Duodenal mucosa (tissue), 2 donors: ENCODE measurements at regions not wholly inside any gene's neighbourhood (a gene's known extent, or its start where the extent isn't known, plus 50 kb on each side); places are given as distances from the start of the nearest gene placed in this dataset.
"Not testable (repeated sequence)": the region's sequence is repeated elsewhere in the genome, so short reads cannot be mapped to it uniquely, and the experiment has no call there.

ENCODE experiments used
- H3K27ac ChIP-seq: one replicate; pipeline ENCODE4 v1.7.0; 2013; ENCODE audit warnings: low read depth, low read length
- H3K27me3 ChIP-seq, 2 donors: one replicate each; pipeline ENCODE4 v1.7.0; 2013; ENCODE audit warnings: low read length in 2 of 2, control low read depth in 1 of 2; ENCODE audit not compliant: insufficient read depth in 2 of 2, control insufficient read depth in 1 of 2
- H3K36me3 ChIP-seq, 2 donors: one replicate each; pipeline ENCODE4 v1.7.0; 2013; ENCODE audit warnings: low read length in 2 of 2, control low read depth in 1 of 2; ENCODE audit not compliant: insufficient read depth in 2 of 2, control insufficient read depth in 1 of 2
- H3K4me1 ChIP-seq, 2 donors: one replicate each; pipeline ENCODE4 v1.7.0; 2013; ENCODE audit warnings: low read length in 2 of 2, control low read depth in 1 of 2; ENCODE audit not compliant: insufficient read depth in 2 of 2, control insufficient read depth in 1 of 2
- H3K4me3 ChIP-seq, 2 donors: one replicate each; pipeline ENCODE4 v1.7.0; 2013; ENCODE audit warnings: low read length in 2 of 2, low read depth in 1 of 2
- H3K9ac ChIP-seq, 2 donors: one replicate each; pipeline ENCODE4 v1.7.0; 2013; ENCODE audit warnings: low read length in 2 of 2, low read depth in 1 of 2
- H3K9me3 ChIP-seq, 2 donors: one replicate each; pipeline ENCODE4 v1.7.0; 2013; ENCODE audit warnings: low read length in 2 of 2, control low read depth in 1 of 2; ENCODE audit not compliant: control insufficient read depth in 1 of 2

GRCh38 chr7:106731187-106731586 is 70.2 kb upstream of the CCDC71L start:
- Histone ChIP-seq H3K36me3 (no peaks in the 10 kb centered on the region), H3K4me1 (peaks cover 0 to 6% of the 10 kb centered on the region in 2 donors), H3K27ac (no peak overlapping the region), H3K9ac (no peak overlapping the region), H3K9me3 (no peaks in the 10 kb centered on the region), H3K4me3 (no peak overlapping the region), H3K27me3 (no peaks in the 10 kb centered on the region)

- no peak overlapping the region for H3K27ac ChIP-seq
- H3K9me3 ChIP-seq, result no peaks in the 10 kb centered on the region
- H3K4me1 ChIP-seq, result peaks cover 0 to 6% of the 10 kb centered on the region in 2 donors
- no peak overlapping the region for H3K4me3 ChIP-seq
- no peaks in the 10 kb centered on the region for H3K27me3 ChIP-seq
- no peaks in the 10 kb centered on the region for H3K36me3 ChIP-seq
- no peak overlapping the region for H3K9ac ChIP-seq
These were observed 70.9 kb upstream of the CCDC71L start for GRCh38 chr7:106731646-106732444.

DNA sequence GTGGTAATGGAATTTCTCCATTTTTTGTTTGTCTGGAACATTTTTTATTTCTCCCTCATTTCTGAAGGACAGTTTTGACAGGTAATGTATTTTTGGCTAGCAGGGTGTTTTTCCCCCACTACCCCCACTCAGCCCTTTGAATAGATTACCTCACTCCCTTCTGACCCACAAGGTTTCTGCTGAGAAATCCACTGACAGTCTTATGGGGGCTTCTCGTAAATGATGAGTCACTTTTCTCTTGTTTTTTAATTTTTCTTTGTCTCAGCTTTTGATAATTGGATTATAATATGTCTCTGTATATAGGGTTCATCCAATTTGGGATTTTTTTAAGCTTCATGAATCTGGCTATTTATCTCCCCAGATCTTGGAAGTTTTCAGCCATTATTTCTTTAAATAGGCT is 74.7 kb upstream of the CCDC71L start:
- Histone ChIP-seq H3K9ac (no peak overlapping the region), H3K9me3 (no peaks in the 10 kb centered on the region), H3K36me3 (no peaks in the 10 kb centered on the region), H3K27ac (no peak overlapping the region), H3K27me3 (no peaks in the 10 kb centered on the region), H3K4me3 (no peak overlapping the region), H3K4me1 (peaks cover 0 to 6% of the 10 kb centered on the region in 2 donors)

- Histone ChIP-seq H3K27me3 (no peaks in the 10 kb centered on the region), H3K36me3 (no peaks in the 10 kb centered on the region), H3K27ac (no peak overlapping the region), H3K9me3 (no peaks in the 10 kb centered on the region), H3K4me1 (peaks cover 0 to 3% of the 10 kb centered on the region in 2 donors), H3K4me3 (no peak overlapping the region), H3K9ac (no peak overlapping the region)
These were observed 75.2 kb upstream of the CCDC71L start for GRCh38 chr7:106736123-106736507.

DNA sequence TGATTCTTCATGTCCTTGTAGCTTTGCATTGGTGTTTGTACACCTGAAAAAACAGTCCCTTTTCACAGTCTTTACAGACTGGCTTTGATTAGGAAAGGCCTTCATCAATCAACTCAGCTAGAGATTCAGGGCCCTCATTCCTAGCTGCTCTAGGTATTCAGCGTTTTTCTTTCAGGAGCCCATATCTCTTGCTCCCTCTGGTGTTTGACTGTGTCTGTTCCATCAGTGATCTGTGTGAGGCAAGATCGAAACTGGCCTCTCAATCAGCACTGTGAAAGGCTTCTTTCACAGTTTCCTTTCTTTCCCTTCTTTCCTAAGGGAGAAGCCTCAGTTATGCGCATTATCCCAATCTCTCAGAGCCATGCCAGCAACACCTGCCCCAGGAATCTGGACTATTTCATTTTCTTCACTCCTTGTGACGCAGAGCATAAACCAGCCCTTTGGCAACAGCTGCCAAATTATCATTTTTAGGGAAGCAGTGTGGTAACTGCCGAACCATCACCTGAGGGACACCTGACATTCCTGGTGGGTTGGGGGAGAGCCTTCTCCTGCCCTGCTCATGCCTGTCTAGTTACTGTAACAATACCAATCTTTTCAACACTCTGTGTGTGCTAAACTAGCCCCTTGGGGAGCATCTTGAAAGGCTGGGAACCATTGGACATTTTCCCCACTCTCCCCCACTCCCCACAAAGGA is 75.7 kb upstream of the CCDC71L start:
- no peak overlapping the region for H3K9ac ChIP-seq
- peak overlapping the region in 1 of 2 donors; percentile 14 for H3K4me3 ChIP-seq
- no peaks in the 10 kb centered on the region for H3K27me3 ChIP-seq
- no peaks in the 10 kb centered on the region for H3K36me3 ChIP-seq
- no peaks in the 10 kb centered on the region for H3K9me3 ChIP-seq
- no peak overlapping the region for H3K27ac ChIP-seq
- no peaks in the 10 kb centered on the region for H3K4me1 ChIP-seq

GRCh38 chr7:106737202-106737562 is 76.2 kb upstream of the CCDC71L start:
- H3K9me3 ChIP-seq, result no peaks in the 10 kb centered on the region
- H3K27me3 ChIP-seq, result no peaks in the 10 kb centered on the region
- no peak overlapping the region for H3K4me3 ChIP-seq
- no peak overlapping the region for H3K27ac ChIP-seq
- no peaks in the 10 kb centered on the region for H3K36me3 ChIP-seq
- no peak overlapping the region for H3K9ac ChIP-seq
- no peaks in the 10 kb centered on the region for H3K4me1 ChIP-seq

DNA sequence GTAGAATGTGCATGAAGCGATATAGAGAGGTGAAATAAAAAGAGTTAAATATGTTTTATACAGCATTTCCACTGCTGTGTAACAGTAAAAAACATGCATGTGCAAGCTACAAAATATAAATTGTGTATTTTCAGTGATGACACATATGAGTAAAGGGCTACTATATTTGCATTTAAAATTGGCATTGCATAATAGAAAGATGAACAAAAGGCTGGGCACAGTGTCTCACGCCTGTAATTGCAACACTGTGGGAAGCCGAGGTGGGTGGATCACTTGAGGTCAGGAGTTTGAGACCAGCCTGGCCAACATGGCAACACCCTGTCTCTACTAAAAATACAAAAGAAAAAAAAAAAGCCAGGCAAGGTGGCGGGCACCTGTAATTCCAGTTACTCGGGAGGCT is 79.8 kb upstream of the CCDC71L start:
- Histone ChIP-seq H3K9me3 (no peaks in the 10 kb centered on the region), H3K4me1 (no peaks in the 10 kb centered on the region), H3K27ac (no peak overlapping the region), H3K9ac (no peak overlapping the region), H3K36me3 (no peaks in the 10 kb centered on the region), H3K4me3 (no peak overlapping the region), H3K27me3 (no peaks in the 10 kb centered on the region)

DNA sequence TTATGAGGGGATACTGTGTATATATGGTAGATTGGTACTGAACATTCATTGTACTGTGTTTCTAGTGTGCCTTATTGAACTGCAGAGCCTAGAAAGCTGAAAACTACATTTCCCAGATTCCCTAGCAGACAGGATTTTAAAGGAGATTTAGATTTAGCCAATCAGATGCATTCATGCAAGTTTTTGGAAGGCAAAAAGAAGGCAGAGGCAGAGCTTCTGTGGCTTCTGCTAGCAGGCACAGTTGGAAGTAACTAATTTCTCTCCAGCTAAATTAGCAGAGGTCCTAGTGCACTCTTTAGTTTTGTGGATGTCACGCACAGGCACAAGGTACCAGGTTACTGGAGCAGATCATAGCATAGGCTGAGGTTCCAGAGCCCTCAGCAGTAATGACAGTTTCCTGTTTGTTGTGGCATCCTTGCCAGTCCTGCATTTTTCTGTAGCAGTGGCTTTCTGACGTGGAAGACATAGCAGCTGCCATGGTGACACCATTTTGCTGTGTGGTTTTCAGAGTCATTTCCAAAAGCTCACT is 83.7 kb upstream of the CCDC71L start:
- H3K9me3 ChIP-seq, result no peaks in the 10 kb centered on the region

DNA sequence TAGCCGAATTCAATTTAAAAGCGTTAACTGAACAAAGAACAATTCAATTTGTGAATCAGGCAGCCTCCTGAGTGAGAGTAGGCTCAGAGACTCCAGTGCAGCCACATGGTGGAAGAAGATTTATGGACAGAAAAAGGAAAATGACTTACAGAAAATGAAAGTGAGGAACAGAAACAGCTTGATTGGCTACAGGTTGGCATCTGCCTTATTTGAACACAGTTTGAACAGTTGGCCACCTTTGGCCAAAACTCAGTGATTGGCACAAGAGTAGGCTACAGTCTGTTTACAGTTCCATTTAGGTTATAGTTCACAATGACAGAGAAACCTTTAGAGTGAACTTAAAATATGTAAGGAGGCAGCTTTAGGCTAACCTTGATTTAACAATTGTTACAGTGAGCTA is 86.3 kb upstream of the CCDC71L start:
- not testable (repeated sequence) for H3K4me3 ChIP-seq, H3K36me3 ChIP-seq, H3K4me1 ChIP-seq, H3K9ac ChIP-seq, H3K9me3 ChIP-seq, H3K27ac ChIP-seq, H3K27me3 ChIP-seq

More for the DNA sequence above, 83.7 kb upstream of the CCDC71L start:
- H3K4me1 ChIP-seq, result peaks cover 3 to 9% of the 10 kb centered on the region in 2 donors
- H3K36me3 ChIP-seq, result no peaks in the 10 kb centered on the region
- H3K9ac ChIP-seq, result no peak overlapping the region
- H3K4me3 ChIP-seq, result no peak overlapping the region
- no peaks in the 10 kb centered on the region for H3K27me3 ChIP-seq
- no peak overlapping the region for H3K27ac ChIP-seq

DNA sequence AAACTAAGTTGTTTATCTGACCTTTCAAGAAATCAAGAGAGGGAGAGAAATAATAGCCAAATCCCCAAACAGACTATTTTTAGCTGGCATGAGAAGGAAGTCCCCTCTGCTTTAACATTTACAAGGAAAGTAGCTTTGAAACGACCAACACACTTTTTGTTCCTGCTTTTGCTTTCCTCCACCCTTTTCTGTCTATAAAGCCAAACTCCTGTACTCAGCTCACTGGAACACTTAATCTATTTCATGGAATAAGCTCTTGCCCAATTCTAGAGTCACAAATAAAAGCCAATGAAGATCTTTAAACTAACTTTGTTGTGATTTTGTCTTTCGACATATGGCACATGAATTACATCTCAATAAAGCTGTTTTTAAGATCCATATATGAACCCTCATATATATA is 86.8 kb upstream of the CCDC71L start:
- H3K27ac ChIP-seq, result no peak overlapping the region
- no peaks in the 10 kb centered on the region for H3K9me3 ChIP-seq
- H3K9ac ChIP-seq, result no peak overlapping the region
- H3K4me3 ChIP-seq, result no peak overlapping the region
- H3K27me3 ChIP-seq, result no peaks in the 10 kb centered on the region
- no peaks in the 10 kb centered on the region for H3K36me3 ChIP-seq
- peaks cover 3 to 9% of the 10 kb centered on the region in 2 donors for H3K4me1 ChIP-seq
